Lower lobe of right lung (tissue), 2 donors: ENCODE measurements at regions not wholly inside any gene's neighbourhood (a gene's known extent, or its start where the extent isn't known, plus 50 kb on each side); places are given as distances from the start of the nearest gene placed in this dataset.

Experiments used
- ATAC-seq, 2 donors: fragments of 200-7000 bp; cut with Tn5 transposase; one replicate each; pipeline ENCODE4 v1.9.1; 2020 to 2022; ENCODE audit warnings: mild to moderate bottlenecking in 2 of 2, moderate library complexity in 2 of 2
- DNase-seq: peaks from one replicate; pipeline ENCODE4 v3.0.0-alpha.2; 2020
- H3K27ac ChIP-seq: fragments of 200-600 bp; one replicate; pipeline ENCODE4 v1.8.0; 2022
- H3K27me3 ChIP-seq: fragments of 200-600 bp; one replicate; pipeline ENCODE4 v1.8.0; 2022; ENCODE audit warnings: low read depth
- H3K36me3 ChIP-seq: fragments of 200-600 bp; one replicate; pipeline ENCODE4 v1.8.0; 2022; ENCODE audit warnings: mild to moderate bottlenecking
- H3K4me1 ChIP-seq: fragments of 200-600 bp; one replicate; pipeline ENCODE4 v1.8.0; 2022
- H3K4me3 ChIP-seq: fragments of 200-600 bp; one replicate; pipeline ENCODE4 v1.8.0; 2022; ENCODE audit warnings: mild to moderate bottlenecking
- H3K9me3 ChIP-seq: fragments of 200-600 bp; one replicate; pipeline ENCODE4 v1.8.0; 2022
- intact Hi-C: fragments of 100-400 bp; cut with DNase I; formaldehyde crosslinking; loops from one replicate; pipeline ENCODE4 v1.11.0; 2022
- TF ChIP-seq, protein P1 (sequence below): fragments of 200-600 bp; IDR thresholded peaks from one replicate; pipeline ENCODE4 v1.8.0; 2022; ENCODE audit warnings: antibody characterized with exemption, mild to moderate bottlenecking
- donor health status: DM: no; HTN: yes; CAD: no; lungs with severe emphysema.

DNA sequence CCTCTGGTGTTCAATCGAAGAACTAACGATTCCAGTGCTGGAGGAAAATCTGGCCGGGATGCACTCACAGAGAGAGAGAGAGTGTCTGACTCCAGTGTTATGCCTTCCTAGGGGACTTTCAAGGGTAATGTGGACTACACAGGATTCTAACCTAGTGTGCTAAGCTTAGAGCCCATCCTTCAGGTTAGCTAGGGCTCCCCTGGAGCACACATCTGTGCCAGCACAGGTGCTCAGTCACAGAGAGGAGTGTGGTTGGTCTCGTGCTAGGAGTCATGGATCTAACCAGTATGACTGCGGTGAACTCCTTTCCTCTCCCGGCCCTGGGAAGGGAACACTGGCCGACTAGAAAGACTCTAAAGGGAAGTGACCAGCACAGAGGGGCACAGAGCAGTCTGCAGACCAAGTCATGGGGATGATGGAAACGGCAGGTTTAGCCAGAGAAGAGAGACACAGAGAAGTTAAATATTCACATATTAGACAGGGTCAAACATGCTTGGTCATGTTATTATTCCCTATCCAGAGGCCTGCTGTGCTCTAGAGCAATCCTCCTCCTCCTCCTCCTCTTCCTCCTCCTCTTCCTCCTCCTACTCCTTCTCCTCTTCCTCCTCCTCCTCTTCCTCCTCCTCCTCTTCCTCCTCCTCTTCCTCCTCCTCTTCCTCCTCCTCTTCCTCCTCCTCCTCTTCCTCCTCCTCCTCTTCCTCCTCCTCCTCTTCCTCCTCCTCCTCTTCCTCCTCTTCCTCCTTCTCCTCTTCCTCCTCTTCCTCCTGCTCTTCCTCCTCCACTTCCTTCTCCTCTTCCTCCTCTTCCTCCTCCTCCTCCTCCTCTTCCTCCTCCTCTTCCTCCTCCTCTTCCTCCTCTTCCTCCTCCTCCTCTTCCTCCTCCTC is 280.3 kb downstream of the XXYLT1 start:
- Histone ChIP-seq H3K27ac (no peak overlapping the region), H3K4me1 (no peaks in the 10 kb centered on the region), H3K27me3 (no peaks in the 10 kb centered on the region), H3K36me3 (no peaks in the 10 kb centered on the region), H3K4me3 (no peak overlapping the region), H3K9me3 (no peaks in the 10 kb centered on the region)
- ATAC-seq, result no peak
- no peak for DNase-seq
- TF ChIP-seq, protein P1, sequence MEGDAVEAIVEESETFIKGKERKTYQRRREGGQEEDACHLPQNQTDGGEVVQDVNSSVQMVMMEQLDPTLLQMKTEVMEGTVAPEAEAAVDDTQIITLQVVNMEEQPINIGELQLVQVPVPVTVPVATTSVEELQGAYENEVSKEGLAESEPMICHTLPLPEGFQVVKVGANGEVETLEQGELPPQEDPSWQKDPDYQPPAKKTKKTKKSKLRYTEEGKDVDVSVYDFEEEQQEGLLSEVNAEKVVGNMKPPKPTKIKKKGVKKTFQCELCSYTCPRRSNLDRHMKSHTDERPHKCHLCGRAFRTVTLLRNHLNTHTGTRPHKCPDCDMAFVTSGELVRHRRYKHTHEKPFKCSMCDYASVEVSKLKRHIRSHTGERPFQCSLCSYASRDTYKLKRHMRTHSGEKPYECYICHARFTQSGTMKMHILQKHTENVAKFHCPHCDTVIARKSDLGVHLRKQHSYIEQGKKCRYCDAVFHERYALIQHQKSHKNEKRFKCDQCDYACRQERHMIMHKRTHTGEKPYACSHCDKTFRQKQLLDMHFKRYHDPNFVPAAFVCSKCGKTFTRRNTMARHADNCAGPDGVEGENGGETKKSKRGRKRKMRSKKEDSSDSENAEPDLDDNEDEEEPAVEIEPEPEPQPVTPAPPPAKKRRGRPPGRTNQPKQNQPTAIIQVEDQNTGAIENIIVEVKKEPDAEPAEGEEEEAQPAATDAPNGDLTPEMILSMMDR, result no peak
- intact Hi-C loops, result no loop called here

DNA sequence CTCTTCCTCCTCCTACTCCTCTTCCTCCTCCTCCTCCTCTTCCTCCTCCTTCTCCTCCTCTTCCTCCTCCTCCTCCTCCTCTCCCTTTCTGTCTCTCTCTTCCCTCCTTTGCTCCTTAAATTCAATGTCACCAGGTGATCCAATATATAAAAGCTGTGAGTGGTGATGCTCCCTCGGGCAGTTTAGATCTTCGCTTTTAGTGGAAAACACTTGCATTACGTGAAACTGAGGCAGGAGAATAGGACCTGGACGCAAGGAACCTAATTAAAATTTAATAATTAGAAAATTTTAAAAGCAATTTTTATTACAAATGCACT is 279.7 kb downstream of the XXYLT1 start:
- no peak for ATAC-seq
- TF ChIP-seq, protein P1, result no peak

DNA sequence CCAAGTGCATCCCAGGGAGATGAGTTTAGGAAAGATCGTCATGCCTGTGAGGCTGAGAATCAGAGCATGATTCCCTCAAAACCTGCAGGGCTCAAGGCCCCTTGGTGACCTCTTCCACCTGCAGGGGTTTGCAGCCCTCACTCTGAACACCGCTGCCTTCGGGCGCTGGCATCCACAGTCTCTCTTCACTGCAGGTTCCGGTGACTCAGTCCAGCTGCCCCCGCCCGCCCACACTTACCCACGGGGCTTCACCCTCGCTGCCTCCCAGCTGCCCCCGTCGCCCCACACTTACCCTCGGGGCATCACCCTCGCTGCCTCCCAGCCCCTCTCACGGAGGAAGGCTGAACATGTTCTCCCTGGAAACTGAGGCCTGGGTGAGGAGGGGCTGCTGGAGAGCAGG is 277.1 kb downstream of the XXYLT1 start:
- Histone ChIP-seq H3K4me3 (no peak overlapping the region), H3K4me1 (no peaks in the 10 kb centered on the region), H3K36me3 (no peaks in the 10 kb centered on the region), H3K27me3 (no peaks in the 10 kb centered on the region), H3K27ac (no peak overlapping the region), H3K9me3 (no peaks in the 10 kb centered on the region)
- no peak for DNase-seq
- intact Hi-C loops, result no loop called here
- no peak for ATAC-seq
- TF ChIP-seq, protein P1, result no peak

More for the DNA sequence above, 279.7 kb downstream of the XXYLT1 start:
- no peak for DNase-seq
- no peaks in the 10 kb centered on the region for H3K9me3 ChIP-seq
- H3K4me1 ChIP-seq, result no peaks in the 10 kb centered on the region
- no peaks in the 10 kb centered on the region for H3K27me3 ChIP-seq
- H3K27ac ChIP-seq, result no peak overlapping the region
- H3K36me3 ChIP-seq, result no peaks in the 10 kb centered on the region
- no peak overlapping the region for H3K4me3 ChIP-seq
- intact Hi-C loops, result no loop called here

DNA sequence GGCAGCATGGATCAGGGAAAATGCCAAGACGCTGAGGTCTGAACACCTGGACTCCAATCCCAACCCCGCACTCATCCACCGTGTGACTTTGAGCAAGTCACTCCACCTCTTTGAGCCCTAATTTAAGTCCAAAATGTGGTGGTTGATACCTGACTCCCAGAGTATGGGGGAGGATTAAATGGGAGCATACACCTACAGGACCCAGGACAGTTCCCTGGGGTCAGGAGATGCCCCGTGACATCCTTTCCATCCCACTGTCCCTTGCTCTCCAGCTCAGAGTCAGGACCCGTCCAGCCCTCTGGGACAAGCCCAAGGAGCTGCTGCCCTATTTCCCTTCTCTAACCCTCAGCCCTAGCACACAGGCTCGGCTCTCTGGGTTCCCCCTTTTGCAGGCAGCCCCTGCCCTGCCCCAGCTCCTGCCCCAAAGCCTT is 276.4 kb downstream of the XXYLT1 start:
- DNase-seq (no peak), ATAC-seq (no peak)
- Histone ChIP-seq H3K4me3 (no peak overlapping the region), H3K9me3 (no peaks in the 10 kb centered on the region), H3K27ac (no peak overlapping the region), H3K36me3 (no peaks in the 10 kb centered on the region), H3K27me3 (no peaks in the 10 kb centered on the region), H3K4me1 (no peaks in the 10 kb centered on the region)
- TF ChIP-seq, protein P1, result no peak
- intact Hi-C loops, result no loop called here

DNA sequence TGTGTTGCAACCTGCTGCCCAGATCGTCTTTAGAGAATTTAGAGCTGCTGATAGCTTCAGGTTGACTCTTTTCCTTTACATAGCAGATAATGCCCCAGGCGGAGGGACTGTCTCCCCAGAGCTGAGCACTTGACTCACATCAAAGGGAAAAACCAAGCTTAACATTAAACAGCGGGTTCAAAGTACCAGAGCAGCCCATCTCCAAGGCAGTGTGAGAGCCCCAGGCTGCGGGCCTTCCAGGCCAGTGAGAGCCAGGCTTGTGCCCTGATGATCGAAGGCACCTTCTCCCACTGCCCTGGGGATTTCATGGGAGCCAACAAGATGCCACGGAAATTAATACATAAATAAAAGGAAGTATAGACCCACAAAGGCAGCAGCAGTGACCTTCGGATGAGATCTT is 275.6 kb downstream of the XXYLT1 start:
- no peak for ATAC-seq
- Histone ChIP-seq H3K27me3 (no peaks in the 10 kb centered on the region), H3K4me3 (no peak overlapping the region), H3K4me1 (no peaks in the 10 kb centered on the region), H3K27ac (no peak overlapping the region), H3K9me3 (no peaks in the 10 kb centered on the region), H3K36me3 (no peaks in the 10 kb centered on the region)
- intact Hi-C loops, result no loop called here
- no peak for DNase-seq
- TF ChIP-seq, protein P1, result no peak
